ENCODE measurements at regions not wholly inside any gene's neighbourhood (a gene's known extent, or its start where the extent isn't known, plus 50 kb on each side); places are given as distances from the start of the nearest gene placed in this dataset.

DNA sequence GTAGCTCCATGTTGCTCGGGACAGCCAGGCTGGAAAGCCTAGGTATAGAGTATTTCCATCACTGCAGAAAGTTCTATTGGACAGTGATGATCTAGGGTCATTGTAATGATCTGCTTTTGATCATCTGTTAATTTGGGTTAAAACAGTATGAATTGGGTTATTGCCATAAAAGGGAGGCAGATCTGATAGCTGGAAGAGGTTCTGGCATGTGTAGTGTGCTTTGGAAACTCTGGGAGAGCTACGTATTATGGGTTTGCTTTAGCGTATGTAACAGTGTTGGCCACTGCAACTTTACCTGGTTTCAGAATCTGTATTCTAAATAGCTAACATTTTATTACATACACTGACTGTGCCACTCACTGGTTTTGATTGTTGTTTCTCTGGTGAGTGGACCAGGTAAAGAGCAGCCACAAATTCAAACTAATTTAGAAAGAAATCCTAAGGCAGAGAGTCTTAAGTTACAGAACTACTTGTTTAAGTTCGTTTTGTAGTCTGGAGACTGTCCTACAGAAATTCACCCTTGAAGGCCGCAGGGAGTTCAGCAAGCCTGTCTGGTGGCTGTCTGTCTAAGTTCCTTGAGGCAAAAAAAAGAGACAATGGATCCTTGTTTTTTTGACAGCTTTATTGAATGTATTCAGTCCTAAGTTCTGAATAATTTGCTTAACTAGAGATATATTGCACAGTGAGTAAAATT lies 300.3 kb downstream of the PRL start:
- no peak for TF ChIP-seq ZFP30 (CRISPR knock-in tag; IDR thresholded peaks at IDR 0.05)
- TF ChIP-seq ESRRG (CRISPR knock-in tag; IDR thresholded peaks at IDR 0.05) = no peak
- TF ChIP-seq ARNTL (CRISPR knock-in tag; IDR thresholded peaks at IDR 0.05; ENCODE audit: borderline replicate concordance, low read depth) = no peak
